Esophagus muscularis mucosa (tissue), 4 donors: ENCODE measurements at regions not wholly inside any gene's neighbourhood (a gene's known extent, or its start where the extent isn't known, plus 50 kb on each side); places are given as distances from the start of the nearest gene placed in this dataset.
"Not testable (repeated sequence)": the region's sequence is repeated elsewhere in the genome, so short reads cannot be mapped to it uniquely, and the experiment has no call there.

ENCODE experiments used
- DNase-seq: peaks from one replicate; pipeline ENCODE4 v3.0.0-alpha.2; 2017; ENCODE audit errors: extremely low spot score
- H3K27ac ChIP-seq, 4 donors: fragments of 200-600 bp; sonication (generic); replicated peaks in 1 of 4; 1 replicate in 3 of 4; 2 replicates in 1 of 4; pipeline ENCODE4 v1.5.1; 2016 to 2019; ENCODE audit warnings: mild to moderate bottlenecking in 1 of 4
- H3K27me3 ChIP-seq, 4 donors: fragments of 200-600 bp; sonication (generic); one replicate each; pipeline versions ENCODE4 v1.5.1 to v1.6.0; 2016 to 2019
- H3K36me3 ChIP-seq, 4 donors: fragments of 200-600 bp; sonication (generic); one replicate each; pipeline ENCODE4 v1.5.1; 2016 to 2019
- H3K4me1 ChIP-seq, 4 donors: fragments of 200-600 bp; sonication (generic); one replicate each; pipeline ENCODE4 v1.5.1; 2016 to 2019
- H3K4me3 ChIP-seq, 4 donors: fragments of 200-600 bp; sonication (generic); 1 replicate in 2 of 4; 2 replicates in 2 of 4; pipeline ENCODE4 v1.5.1; 2016 to 2019; ENCODE audit warnings: mild to moderate bottlenecking in 4 of 4, moderate library complexity in 1 of 4
- H3K9me3 ChIP-seq, 4 donors: fragments of 200-600 bp; sonication (generic); 1 replicate in 3 of 4; 2 replicates in 1 of 4; pipeline ENCODE4 v1.5.1; 2016 to 2019
- EP300 ChIP-seq: sonication (generic); formaldehyde crosslinking; IDR thresholded peaks from one replicate; pipeline ENCODE4 v1.6.1; 2017; ENCODE audit warnings: antibody characterized with exemption
- POLR2A ChIP-seq: fragments of 450-650 bp; IDR thresholded peaks from one replicate; pipeline ENCODE4 v1.6.1; 2017; ENCODE audit warnings: antibody characterized with exemption, moderate library complexity, mild to moderate bottlenecking, low read depth
- POLR2AphosphoS5 ChIP-seq, 2 donors: sonication (generic); formaldehyde crosslinking; IDR thresholded peaks; one replicate each; pipeline ENCODE4 v1.6.1; 2017; ENCODE audit warnings: antibody characterized with exemption in 2 of 2
- WGBS: methylation state at CpG from one replicate; pipeline ENCODE4 v1.1.5; 2018; 5-methylcytosine and 5-hydroxymethylcytosine counted together
- intact Hi-C: fragments of 100-400 bp; cut with DNase I; formaldehyde crosslinking; loops from one replicate; pipeline ENCODE4 v1.15.1; 2023
- TF ChIP-seq, protein P1 (sequence below), 3 experiments: fragments of 200-600 bp in 2 of 3; fragments of 450-650 bp in 1 of 3; sonication (generic) in 2 of 3; IDR thresholded peaks; one replicate each; pipeline ENCODE4 v1.5.1; 2017 to 2019; ENCODE audit warnings: antibody characterized with exemption in 3 of 3, mild to moderate bottlenecking in 2 of 3, moderate library complexity in 1 of 3

- H3K27me3 ChIP-seq, H3K9me3 ChIP-seq, H3K4me3 ChIP-seq, H3K27ac ChIP-seq, DNase-seq, H3K4me1 ChIP-seq, H3K36me3 ChIP-seq, intact Hi-C loops: not testable (repeated sequence)
- WGBS, result 70% methylated on average over 3 of the region's 3 CpGs
These were observed 142.2 kb upstream of the ZNF722 start for GRCh38 chr7:63856466-63856865.

DNA sequence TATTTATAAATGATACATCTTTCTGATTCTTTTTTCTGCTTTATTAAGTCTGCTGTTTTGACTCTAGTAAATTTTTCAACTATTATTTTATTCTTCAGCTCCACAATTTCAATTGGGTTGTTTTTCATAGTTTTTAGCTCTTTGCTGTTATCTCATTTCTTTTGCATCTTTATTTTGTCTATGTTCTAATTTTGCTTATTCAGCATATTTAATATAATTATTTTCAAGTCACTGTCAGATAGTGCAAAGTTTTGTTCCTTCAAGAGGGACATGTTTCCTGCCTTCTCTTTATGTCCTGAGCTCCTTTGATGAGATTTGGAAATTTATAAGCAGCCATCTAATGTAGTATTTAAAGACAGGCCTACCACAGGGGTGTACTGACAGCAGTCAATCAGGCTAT lies 131.5 kb upstream of the ZNF722 start:
- Histone ChIP-seq H3K27ac (no peak overlapping the region), H3K9me3 (peaks cover 0 to 44% (median 40%) of the 10 kb centered on the region in 4 donors), H3K4me1 (no peaks in the 10 kb centered on the region), H3K4me3 (no peak overlapping the region), H3K36me3 (no peaks in the 10 kb centered on the region), H3K27me3 (no peaks in the 10 kb centered on the region)
- no peak for DNase-seq
- intact Hi-C loops, result no loop called here
- TF ChIP-seq EP300 (no peak), POLR2A (no peak), POLR2AphosphoS5 (IDR thresholded peaks at IDR 0.05) (no peak)
- TF ChIP-seq, protein P1, sequence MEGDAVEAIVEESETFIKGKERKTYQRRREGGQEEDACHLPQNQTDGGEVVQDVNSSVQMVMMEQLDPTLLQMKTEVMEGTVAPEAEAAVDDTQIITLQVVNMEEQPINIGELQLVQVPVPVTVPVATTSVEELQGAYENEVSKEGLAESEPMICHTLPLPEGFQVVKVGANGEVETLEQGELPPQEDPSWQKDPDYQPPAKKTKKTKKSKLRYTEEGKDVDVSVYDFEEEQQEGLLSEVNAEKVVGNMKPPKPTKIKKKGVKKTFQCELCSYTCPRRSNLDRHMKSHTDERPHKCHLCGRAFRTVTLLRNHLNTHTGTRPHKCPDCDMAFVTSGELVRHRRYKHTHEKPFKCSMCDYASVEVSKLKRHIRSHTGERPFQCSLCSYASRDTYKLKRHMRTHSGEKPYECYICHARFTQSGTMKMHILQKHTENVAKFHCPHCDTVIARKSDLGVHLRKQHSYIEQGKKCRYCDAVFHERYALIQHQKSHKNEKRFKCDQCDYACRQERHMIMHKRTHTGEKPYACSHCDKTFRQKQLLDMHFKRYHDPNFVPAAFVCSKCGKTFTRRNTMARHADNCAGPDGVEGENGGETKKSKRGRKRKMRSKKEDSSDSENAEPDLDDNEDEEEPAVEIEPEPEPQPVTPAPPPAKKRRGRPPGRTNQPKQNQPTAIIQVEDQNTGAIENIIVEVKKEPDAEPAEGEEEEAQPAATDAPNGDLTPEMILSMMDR (IDR thresholded peaks at IDR 0.05), result no peak

GRCh38 chr7:63874242-63874641 lies 124.4 kb upstream of the ZNF722 start:
- peak; percentile 0 for DNase-seq
- H3K27ac ChIP-seq, H3K27me3 ChIP-seq, H3K4me3 ChIP-seq, H3K4me1 ChIP-seq, intact Hi-C loops, H3K36me3 ChIP-seq: not testable (repeated sequence)
- H3K9me3 ChIP-seq, result peaks cover 4 to 96% (median 85%) of the 10 kb centered on the region in 4 donors
- 97% methylated on average over 12 of the region's 30 CpGs for WGBS

DNA sequence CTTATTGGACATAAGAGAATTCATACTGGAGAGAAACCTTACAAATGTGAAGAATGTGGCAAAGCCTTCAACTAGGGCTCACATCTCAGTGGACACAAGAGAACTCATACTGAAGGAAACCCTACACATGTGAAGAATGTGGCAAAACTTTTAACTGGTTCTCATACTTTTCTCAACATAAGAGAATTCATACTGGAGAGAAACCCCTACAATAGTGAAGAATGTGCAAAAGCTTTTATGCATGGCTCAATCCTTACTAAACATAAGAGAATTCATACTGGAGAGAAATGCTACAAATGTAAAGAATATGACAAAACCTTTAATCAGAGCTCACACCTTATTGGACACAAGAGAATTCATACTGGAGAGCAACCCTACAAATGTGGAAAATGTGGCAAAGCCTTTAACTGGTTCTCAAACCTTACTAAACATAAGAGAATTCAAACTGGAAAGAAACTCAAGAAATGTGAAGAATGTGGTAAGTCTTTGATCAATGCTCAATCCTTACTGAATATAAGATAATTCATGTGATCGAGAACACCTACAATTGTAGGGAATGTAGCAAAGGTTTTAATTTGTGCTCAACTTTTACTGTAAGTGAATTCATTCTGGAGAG lies 121.8 kb upstream of the ZNF722 start:
- Histone ChIP-seq H3K27ac (no peak overlapping the region), H3K36me3 (no peaks in the 10 kb centered on the region), H3K9me3 (peaks cover 4 to 100% (median 92%) of the 10 kb centered on the region in 4 donors), H3K4me3 (no peak overlapping the region), H3K4me1 (no peaks in the 10 kb centered on the region), H3K27me3 (no peaks in the 10 kb centered on the region)
- intact Hi-C loops, result no loop called here
- TF ChIP-seq POLR2A (no peak), EP300 (no peak), POLR2AphosphoS5 (IDR thresholded peaks at IDR 0.05) (no peak)
- TF ChIP-seq, protein P1 (IDR thresholded peaks at IDR 0.05), result no peak
- DNase-seq, result no peak
- WGBS, result 81% methylated on average over 1 of the region's 1 CpG

- no peak overlapping the region for H3K4me3 ChIP-seq
- H3K27ac ChIP-seq, result no peak overlapping the region
These were observed 111.6 kb upstream of the ZNF722 start for GRCh38 chr7:63887031-63887430.

More at GRCh38 chr7:63887031-63887430, 111.6 kb upstream of the ZNF722 start:
- Histone ChIP-seq H3K27me3 (peaks cover 0 to 31% (median 0%) of the 10 kb centered on the region in 4 donors), H3K9me3 (peaks cover 0 to 69% (median 44%) of the 10 kb centered on the region in 4 donors), H3K36me3 (no peaks in the 10 kb centered on the region), H3K4me1 (no peaks in the 10 kb centered on the region)
- DNase-seq, result peak; percentile 90
- TF ChIP-seq, protein P1 (IDR thresholded peaks at IDR 0.05), result no peak
- TF ChIP-seq EP300, result no peak
- TF ChIP-seq POLR2AphosphoS5 (IDR thresholded peaks at IDR 0.05), result no peak
- intact Hi-C loops, result no loop called here
- WGBS, result 61% methylated on average over 5 of the region's 5 CpGs
